Jurkat, Clone E6-1 (cell line): ENCODE measurements at regions not wholly inside any gene's neighbourhood (a gene's known extent, or its start where the extent isn't known, plus 50 kb on each side); places are given as distances from the start of the nearest gene placed in this dataset.
A peak's percentile ranks its signal among the peaks of the same experiment; 100 is the strongest.

Experiments used
- DNase-seq: peaks from one replicate; pipeline ENCODE4 v3.0.0-alpha.2; 2011; ENCODE audit warnings: low read depth, low spot score
- H3K4me3 ChIP-seq: 2 replicates; pipeline ENCODE4 v1.5.1; 2011; ENCODE audit warnings: mild to moderate bottlenecking, low read length, control low read depth, moderate library complexity

GRCh38 chr6:144335311-144335861 is 50.3 kb downstream of the UTRN start:
- no peak for DNase-seq
- no peak overlapping the region for H3K4me3 ChIP-seq

- no peak overlapping the region for H3K4me3 ChIP-seq
- no peak for DNase-seq
These were observed 50.8 kb downstream of the UTRN start for GRCh38 chr6:144335914-144336313.

- DNase-seq = no peak
- no peak overlapping the region for H3K4me3 ChIP-seq
These were observed 51.8 kb downstream of the UTRN start for GRCh38 chr6:144336900-144337299.

GRCh38 chr6:144338474-144338873 is 53.3 kb downstream of the UTRN start:
- no peak overlapping the region for H3K4me3 ChIP-seq
- no peak for DNase-seq

GRCh38 chr6:144338951-144339700 is 54.0 kb downstream of the UTRN start:
- no peak for DNase-seq
- no peak overlapping the region for H3K4me3 ChIP-seq

- no peak overlapping the region for H3K4me3 ChIP-seq
- no peak for DNase-seq
These were observed 54.8 kb downstream of the UTRN start for GRCh38 chr6:144339859-144340452.

- H3K4me3 ChIP-seq = no peak overlapping the region
- DNase-seq = no peak
These were observed 55.6 kb downstream of the UTRN start for GRCh38 chr6:144340541-144341371.

- H3K4me3 ChIP-seq = no peak overlapping the region
- no peak for DNase-seq
These were observed 56.8 kb downstream of the UTRN start for GRCh38 chr6:144341831-144342527.

GRCh38 chr6:144343701-144344428 is 58.7 kb downstream of the UTRN start:
- DNase-seq = peak; percentile 83
- H3K4me3 ChIP-seq = peak overlapping the region; percentile 73

- peak; percentile 49 for DNase-seq
- H3K4me3 ChIP-seq = peak overlapping the region; percentile 73
These were observed 59.5 kb downstream of the UTRN start for GRCh38 chr6:144344646-144345045.

- peak overlapping the region; percentile 73 for H3K4me3 ChIP-seq
- no peak for DNase-seq
These were observed 60.3 kb downstream of the UTRN start for GRCh38 chr6:144345451-144345850.

- no peak overlapping the region for H3K4me3 ChIP-seq
- no peak for DNase-seq
These were observed 61.7 kb downstream of the UTRN start for GRCh38 chr6:144346719-144347447.

GRCh38 chr6:144347448-144347759 is 62.3 kb downstream of the UTRN start:
- no peak overlapping the region for H3K4me3 ChIP-seq
- DNase-seq = no peak

GRCh38 chr6:144347933-144348332 is 62.8 kb downstream of the UTRN start:
- DNase-seq = no peak
- no peak overlapping the region for H3K4me3 ChIP-seq

GRCh38 chr6:144349690-144350527 is 64.8 kb downstream of the UTRN start:
- DNase-seq = peak; percentile 37
- H3K4me3 ChIP-seq = peak overlapping the region; percentile 50

- DNase-seq = no peak
- H3K4me3 ChIP-seq = peak overlapping the region; percentile 50
These were observed 65.4 kb downstream of the UTRN start for GRCh38 chr6:144350528-144350880.

GRCh38 chr6:144351379-144352127 is 66.4 kb downstream of the UTRN start:
- DNase-seq = peak; percentile 76
- H3K4me3 ChIP-seq = peak overlapping the region; percentile 50
